GM12875 (cell line): ENCODE measurements at regions not wholly inside any gene's neighbourhood (a gene's known extent, or its start where the extent isn't known, plus 50 kb on each side); places are given as distances from the start of the nearest gene placed in this dataset.

Source experiments
- H3K4me3 ChIP-seq: one replicate; pipeline ENCODE4 v1.5.1; 2011; ENCODE audit warnings: low read depth, low read length, control low read depth
- CTCF ChIP-seq: IDR thresholded peaks from 2 replicates; pipeline ENCODE4 v1.5.1; 2011; ENCODE audit warnings: low read depth, mild to moderate bottlenecking, control low read depth, inconsistent platforms, low read length, moderate library complexity, borderline replicate concordance; ENCODE audit not compliant: insufficient read depth

GRCh38 chr4:104418286-104418685 lies 76.4 kb downstream of the CXXC4 start:
- H3K4me3 ChIP-seq: no peak overlapping the region
- TF ChIP-seq CTCF: no peak

GRCh38 chr4:104417357-104417882 lies 77.3 kb downstream of the CXXC4 start:
- TF ChIP-seq CTCF: no peak
- H3K4me3 ChIP-seq: no peak overlapping the region

GRCh38 chr4:104416725-104417356 lies 77.9 kb downstream of the CXXC4 start:
- no peak for TF ChIP-seq CTCF
- no peak overlapping the region for H3K4me3 ChIP-seq

- no peak overlapping the region for H3K4me3 ChIP-seq
- TF ChIP-seq CTCF: no peak
Observed at GRCh38 chr4:104413487-104413886, 81.2 kb downstream of the CXXC4 start.

- no peak overlapping the region for H3K4me3 ChIP-seq
- no peak for TF ChIP-seq CTCF
Observed at GRCh38 chr4:104412344-104412743, 82.3 kb downstream of the CXXC4 start.

GRCh38 chr4:104411502-104411901 lies 83.2 kb downstream of the CXXC4 start:
- no peak overlapping the region for H3K4me3 ChIP-seq
- TF ChIP-seq CTCF: no peak

GRCh38 chr4:104408878-104409277 lies 85.8 kb downstream of the CXXC4 start:
- no peak overlapping the region for H3K4me3 ChIP-seq
- no peak for TF ChIP-seq CTCF
